CD14-positive monocyte (primary cell): ENCODE measurements at regions not wholly inside any gene's neighbourhood (a gene's known extent, or its start where the extent isn't known, plus 50 kb on each side); places are given as distances from the start of the nearest gene placed in this dataset.

Source experiments
- DNase-seq, 3 donors: peaks; one replicate each; pipeline ENCODE4 v3.0.0-alpha.2; 2011 to 2022
- H2AFZ ChIP-seq: 2 replicates; pipeline ENCODE4 v1.6.0; 2012; ENCODE audit warnings: mild to moderate bottlenecking, low read depth, low read length, inconsistent platforms; ENCODE audit not compliant: insufficient read depth, poor library complexity, severe bottlenecking
- H3K27ac ChIP-seq, 2 donors: 1 replicate in 1 of 2; 2 replicates in 1 of 2; pipeline ENCODE4 v1.5.1; 2012 to 2013; ENCODE audit warnings: low read length in 2 of 2, control low read depth in 1 of 2, inconsistent platforms in 1 of 2, low read depth in 1 of 2, mild to moderate bottlenecking in 1 of 2
- H3K27me3 ChIP-seq, 2 donors: one replicate each; pipeline versions ENCODE4 v1.6.0 to v1.6.1; 2011 to 2013; ENCODE audit warnings: low read length in 2 of 2; ENCODE audit not compliant: control insufficient read depth in 2 of 2, insufficient read depth in 2 of 2
- H3K36me3 ChIP-seq, 2 donors: replicated peaks in 1 of 2; 1 replicate in 1 of 2; 2 replicates in 1 of 2; pipeline versions ENCODE4 v1.5.1 to v1.6.1; 2012 to 2013; ENCODE audit warnings: low read length in 2 of 2, control low read depth in 1 of 2, inconsistent platforms in 1 of 2, mild to moderate bottlenecking in 1 of 2; ENCODE audit not compliant: insufficient read depth in 2 of 2, control insufficient read depth in 1 of 2
- H3K4me1 ChIP-seq, 2 donors: 1 replicate in 1 of 2; 2 replicates in 1 of 2; pipeline versions ENCODE4 v1.5.1 to v1.6.1; 2012 to 2013; ENCODE audit warnings: low read length in 2 of 2, control low read depth in 1 of 2, inconsistent platforms in 1 of 2, mild to moderate bottlenecking in 1 of 2, moderate library complexity in 1 of 2; ENCODE audit not compliant: insufficient read depth in 2 of 2, control insufficient read depth in 1 of 2
- H3K4me2 ChIP-seq: replicated peaks from 2 replicates; pipeline ENCODE3; 2012; ENCODE audit warnings: low read length, moderate library complexity, mild to moderate bottlenecking; ENCODE audit not compliant: poor library complexity, severe bottlenecking; ENCODE audit errors: extremely low read depth
- H3K4me3 ChIP-seq, 3 experiments: fragments of 200-600 bp in 1 of 3; sonication (generic) in 1 of 3; replicated peaks in 1 of 3; 1 replicate in 2 of 3; 2 replicates in 1 of 3; pipeline ENCODE4 v1.5.1; 2011 to 2013; ENCODE audit warnings: low read length in 3 of 3, mild to moderate bottlenecking in 3 of 3, control low read depth in 2 of 3, low read depth in 2 of 3, inconsistent platforms in 1 of 3, moderate library complexity in 1 of 3
- H3K79me2 ChIP-seq: 2 replicates; pipeline ENCODE4 v1.6.0; 2012; ENCODE audit warnings: mild to moderate bottlenecking, control low read depth, inconsistent platforms, low read length, moderate library complexity; ENCODE audit not compliant: insufficient read depth
- H3K9ac ChIP-seq: 2 replicates; pipeline ENCODE4 v1.6.0; 2017; ENCODE audit warnings: low read length, mild to moderate bottlenecking; ENCODE audit not compliant: insufficient read depth, poor library complexity, severe bottlenecking
- H3K9me3 ChIP-seq, 2 donors: replicated peaks in 1 of 2; 1 replicate in 1 of 2; 2 replicates in 1 of 2; pipeline versions ENCODE4 v1.5.1 to v1.6.1; 2012 to 2013; ENCODE audit warnings: low read length in 2 of 2, control low read depth in 1 of 2; ENCODE audit not compliant: control insufficient read depth in 1 of 2, insufficient read depth in 1 of 2
- H4K20me1 ChIP-seq: 2 replicates; pipeline ENCODE4 v1.6.0; 2012; ENCODE audit warnings: mild to moderate bottlenecking, low read length, control low read depth, moderate library complexity; ENCODE audit not compliant: insufficient read depth
- H3K27ac Mint-ChIP-seq, 7 donors: one replicate each; pipeline ENCODE4 v1.8.0; 2020; ENCODE audit warnings: mild to moderate bottlenecking in 7 of 7, mixed read lengths in 7 of 7, moderate library complexity in 6 of 7, inconsistent platforms in 2 of 7
- H3K27me3 Mint-ChIP-seq, 3 donors: one replicate each; pipeline ENCODE4 v1.8.0; 2021 to 2022; ENCODE audit warnings: low read depth in 3 of 3, mild to moderate bottlenecking in 3 of 3, mixed read lengths in 3 of 3, moderate library complexity in 3 of 3, inconsistent platforms in 1 of 3
- H3K36me3 Mint-ChIP-seq, 2 donors: one replicate each; pipeline ENCODE4 v1.8.0; 2020; ENCODE audit warnings: mixed read lengths in 2 of 2, inconsistent platforms in 1 of 2, mild to moderate bottlenecking in 1 of 2
- H3K4me1 Mint-ChIP-seq: one replicate; pipeline ENCODE4 v1.8.0; 2020; ENCODE audit warnings: mild to moderate bottlenecking, mixed read lengths
- H3K4me3 Mint-ChIP-seq, 2 donors: one replicate each; pipeline ENCODE4 v1.8.0; 2020; ENCODE audit warnings: mild to moderate bottlenecking in 2 of 2, mixed read lengths in 2 of 2, moderate library complexity in 1 of 2
- H3K9me3 Mint-ChIP-seq, 7 donors: one replicate each; pipeline ENCODE4 v1.8.0; 2020 to 2022; ENCODE audit warnings: mixed read lengths in 7 of 7, mild to moderate bottlenecking in 6 of 7, moderate library complexity in 6 of 7, inconsistent platforms in 2 of 7
- CTCF ChIP-seq: fragments of 200-600 bp; IDR thresholded peaks from one replicate; pipeline ENCODE4 v1.8.0; 2022; ENCODE audit warnings: antibody characterized with exemption, mild to moderate bottlenecking
- WGBS: methylation state at CpG from one replicate; pipeline ENCODE4 v1.1.5; 2013; ENCODE audit warnings: missing lambda C conversion rate; ENCODE audit not compliant: insufficient coverage; 5-methylcytosine and 5-hydroxymethylcytosine counted together
- intact Hi-C, 2 donors: fragments of 100-400 bp; cut with micrococcal nuclease; formaldehyde crosslinking; loops; one replicate each; pipeline versions ENCODE4 v1.15.0 to v1.15.1; 2023

GRCh38 chr14:44774396-44774795 is 187.4 kb downstream of the KLHL28 start:
- no peaks in the 10 kb centered on the region for H3K9me3 ChIP-seq
- 67% methylated on average over 1 of the region's 2 CpGs for WGBS
- H3K27me3 ChIP-seq = no peaks in the 10 kb centered on the region
- H3K9me3 Mint-ChIP-seq = peaks cover 0 to 7% (median 3%) of the 10 kb centered on the region in 7 donors
- peaks cover 0 to 2% (median 2%) of the 10 kb centered on the region in 3 donors for H3K27me3 Mint-ChIP-seq
- no peak overlapping the region for H3K27ac ChIP-seq
- no peak for TF ChIP-seq CTCF
- DNase-seq = no peak
- no peaks in the 10 kb centered on the region for H3K79me2 ChIP-seq
- H3K4me2 ChIP-seq = no peak overlapping the region
- intact Hi-C loops = no loop called here
- H3K27ac Mint-ChIP-seq = no peak overlapping the region
- no peaks in the 10 kb centered on the region for H3K36me3 ChIP-seq
- no peaks in the 10 kb centered on the region for H3K36me3 Mint-ChIP-seq
- H4K20me1 ChIP-seq = no peaks in the 10 kb centered on the region
- no peaks in the 10 kb centered on the region for H3K4me1 Mint-ChIP-seq
- no peaks in the 10 kb centered on the region for H3K4me1 ChIP-seq
- no peak overlapping the region for H2AFZ ChIP-seq
- no peak overlapping the region for H3K9ac ChIP-seq
- no peak overlapping the region for H3K4me3 Mint-ChIP-seq
- H3K4me3 ChIP-seq = no peak overlapping the region

GRCh38 chr14:44771496-44771895 is 190.3 kb downstream of the KLHL28 start:
- no peak overlapping the region for H3K27ac Mint-ChIP-seq
- no peaks in the 10 kb centered on the region for H3K4me1 ChIP-seq
- H3K79me2 ChIP-seq = no peaks in the 10 kb centered on the region
- no peaks in the 10 kb centered on the region for H3K36me3 ChIP-seq
- no peak overlapping the region for H3K4me3 Mint-ChIP-seq
- H3K36me3 Mint-ChIP-seq = no peaks in the 10 kb centered on the region
- H4K20me1 ChIP-seq = no peaks in the 10 kb centered on the region
- H3K9ac ChIP-seq = no peak overlapping the region
- peaks cover 0 to 4% (median 2%) of the 10 kb centered on the region in 3 donors for H3K27me3 Mint-ChIP-seq
- no peak overlapping the region for H2AFZ ChIP-seq
- H3K27ac ChIP-seq = no peak overlapping the region
- WGBS = no CpG with 5 or more reads among the region's 1 CpG
- intact Hi-C loops = no loop called here
- no peaks in the 10 kb centered on the region for H3K4me1 Mint-ChIP-seq
- peaks cover 0 to 7% (median 3%) of the 10 kb centered on the region in 7 donors for H3K9me3 Mint-ChIP-seq
- no peak for DNase-seq
- no peak overlapping the region for H3K4me3 ChIP-seq
- TF ChIP-seq CTCF = no peak
- no peaks in the 10 kb centered on the region for H3K9me3 ChIP-seq
- H3K4me2 ChIP-seq = no peak overlapping the region
- no peaks in the 10 kb centered on the region for H3K27me3 ChIP-seq
